GM19025 (cell line): ENCODE measurements at regions not wholly inside any gene's neighbourhood (a gene's known extent, or its start where the extent isn't known, plus 50 kb on each side); places are given as distances from the start of the nearest gene placed in this dataset.

Experiments used
- ATAC-seq: cut with Tn5 transposase; IDR thresholded peaks from one replicate; pipeline ENCODE4 v1.9.1; 2021; ENCODE audit warnings: mild to moderate bottlenecking, low read depth, moderate library complexity; ENCODE audit not compliant: unreplicated experiment

- ATAC-seq: no peak
Measured at GRCh38 chr5:4206127-4206526, 610.5 kb downstream of the IRX1 start.

GRCh38 chr5:4207486-4207885 is 611.9 kb downstream of the IRX1 start:
- ATAC-seq: no peak

GRCh38 chr5:4208537-4208936 is 612.9 kb downstream of the IRX1 start:
- ATAC-seq: no peak

GRCh38 chr5:4208996-4209395 is 613.4 kb downstream of the IRX1 start:
- no peak for ATAC-seq

GRCh38 chr5:4212071-4212739 is 616.6 kb downstream of the IRX1 start:
- no peak for ATAC-seq

GRCh38 chr5:4212981-4213819 is 617.6 kb downstream of the IRX1 start:
- no peak for ATAC-seq

GRCh38 chr5:4215143-4215542 is 619.5 kb downstream of the IRX1 start:
- no peak for ATAC-seq

- no peak for ATAC-seq
Measured at GRCh38 chr5:4216142-4216541, 620.5 kb downstream of the IRX1 start.

GRCh38 chr5:4220016-4220415 is 624.4 kb downstream of the IRX1 start:
- no peak for ATAC-seq

- no peak for ATAC-seq
Measured at GRCh38 chr5:4221048-4221447, 625.4 kb downstream of the IRX1 start.

- ATAC-seq: no peak
Measured at GRCh38 chr5:4222147-4222546, 626.5 kb downstream of the IRX1 start.

GRCh38 chr5:4222821-4223220 is 627.2 kb downstream of the IRX1 start:
- ATAC-seq: no peak

- no peak for ATAC-seq
Measured at GRCh38 chr5:4225741-4226140, 630.1 kb downstream of the IRX1 start.

- no peak for ATAC-seq
Measured at GRCh38 chr5:4226565-4226964, 630.9 kb downstream of the IRX1 start.

GRCh38 chr5:4228708-4229107 is 633.1 kb downstream of the IRX1 start:
- ATAC-seq: no peak

- no peak for ATAC-seq
Measured at GRCh38 chr5:4229414-4230292, 634.0 kb downstream of the IRX1 start.

GRCh38 chr5:4230471-4230785 is 634.8 kb downstream of the IRX1 start:
- no peak for ATAC-seq

GRCh38 chr5:4230786-4231641 is 635.4 kb downstream of the IRX1 start:
- no peak for ATAC-seq

GRCh38 chr5:4232084-4232483 is 636.5 kb downstream of the IRX1 start:
- ATAC-seq: no peak

- ATAC-seq: no peak
Measured at GRCh38 chr5:4233671-4234070, 638.0 kb downstream of the IRX1 start.
